ENCODE measurements at regions not wholly inside any gene's neighbourhood (a gene's known extent, or its start where the extent isn't known, plus 50 kb on each side); places are given as distances from the start of the nearest gene placed in this dataset.

- no peak for TF ChIP-seq ZNF274 (IDR thresholded peaks at IDR 0.05; ENCODE audit: borderline replicate concordance, extremely low read depth, low read length)
- TF ChIP-seq CTCF (IDR thresholded peaks at IDR 0.05; ENCODE audit: control extremely low read depth in 1 of 3, insufficient read depth in 1 of 3, low read depth in 1 of 3, low read length in 3 of 3), result no peak
- no peak for TF ChIP-seq RAD21 (IDR thresholded peaks at IDR 0.05 in 1 of 2, conservative IDR thresholded peaks at IDR 0.05 in 1 of 2; ENCODE audit: low read depth in 2 of 2, low read length in 2 of 2)
- TF ChIP-seq RNF2 (IDR thresholded peaks at IDR 0.05; ENCODE audit: borderline replicate concordance, low read depth, low read length, missing control alignments, poor library complexity, severe bottlenecking), result no peak
These were observed 729.0 kb upstream of the NR2F2 start (continued) for GRCh38 chr15:95601525-95601924.

All from H1 (cell line).